ENCODE measurements at regions not wholly inside any gene's neighbourhood (a gene's known extent, or its start where the extent isn't known, plus 50 kb on each side); places are given as distances from the start of the nearest gene placed in this dataset.

GRCh38 chr18:33923980-33924379, 300.7 kb downstream of the NOL4 start:
- TF ChIP-seq, protein P1, sequence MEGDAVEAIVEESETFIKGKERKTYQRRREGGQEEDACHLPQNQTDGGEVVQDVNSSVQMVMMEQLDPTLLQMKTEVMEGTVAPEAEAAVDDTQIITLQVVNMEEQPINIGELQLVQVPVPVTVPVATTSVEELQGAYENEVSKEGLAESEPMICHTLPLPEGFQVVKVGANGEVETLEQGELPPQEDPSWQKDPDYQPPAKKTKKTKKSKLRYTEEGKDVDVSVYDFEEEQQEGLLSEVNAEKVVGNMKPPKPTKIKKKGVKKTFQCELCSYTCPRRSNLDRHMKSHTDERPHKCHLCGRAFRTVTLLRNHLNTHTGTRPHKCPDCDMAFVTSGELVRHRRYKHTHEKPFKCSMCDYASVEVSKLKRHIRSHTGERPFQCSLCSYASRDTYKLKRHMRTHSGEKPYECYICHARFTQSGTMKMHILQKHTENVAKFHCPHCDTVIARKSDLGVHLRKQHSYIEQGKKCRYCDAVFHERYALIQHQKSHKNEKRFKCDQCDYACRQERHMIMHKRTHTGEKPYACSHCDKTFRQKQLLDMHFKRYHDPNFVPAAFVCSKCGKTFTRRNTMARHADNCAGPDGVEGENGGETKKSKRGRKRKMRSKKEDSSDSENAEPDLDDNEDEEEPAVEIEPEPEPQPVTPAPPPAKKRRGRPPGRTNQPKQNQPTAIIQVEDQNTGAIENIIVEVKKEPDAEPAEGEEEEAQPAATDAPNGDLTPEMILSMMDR (IDR thresholded peaks at IDR 0.05), result no peak
- TF ChIP-seq POLR2A (IDR thresholded peaks at IDR 0.05), result no peak
